ENCODE measurements at regions not wholly inside any gene's neighbourhood (a gene's known extent, or its start where the extent isn't known, plus 50 kb on each side); places are given as distances from the start of the nearest gene placed in this dataset.
"Not testable (repeated sequence)": the region's sequence is repeated elsewhere in the genome, so short reads cannot be mapped to it uniquely, and the experiment has no call there.

DNA sequence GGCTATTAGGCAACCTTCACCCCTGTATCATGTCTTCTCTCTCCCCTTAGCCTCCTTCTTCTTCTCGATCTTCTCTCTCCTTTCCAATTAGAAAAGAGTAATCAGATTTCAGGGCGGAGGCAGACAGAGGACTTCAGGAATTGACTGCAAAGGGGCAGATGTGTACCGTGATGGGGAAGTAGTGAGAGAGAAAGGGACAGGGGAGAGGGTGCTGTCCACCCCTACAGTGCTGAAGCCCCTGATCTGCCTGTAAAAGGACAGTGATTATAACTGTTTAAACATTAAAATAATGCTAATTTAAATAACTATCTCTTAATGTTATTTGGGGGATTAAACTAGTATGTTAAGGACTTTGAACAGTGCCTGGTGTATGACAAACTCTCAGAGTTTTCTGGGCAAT, 178.5 kb downstream of the ACTR3 start:
- peak in 1 of 3 donors; percentile 7 for DNase-seq

DNA sequence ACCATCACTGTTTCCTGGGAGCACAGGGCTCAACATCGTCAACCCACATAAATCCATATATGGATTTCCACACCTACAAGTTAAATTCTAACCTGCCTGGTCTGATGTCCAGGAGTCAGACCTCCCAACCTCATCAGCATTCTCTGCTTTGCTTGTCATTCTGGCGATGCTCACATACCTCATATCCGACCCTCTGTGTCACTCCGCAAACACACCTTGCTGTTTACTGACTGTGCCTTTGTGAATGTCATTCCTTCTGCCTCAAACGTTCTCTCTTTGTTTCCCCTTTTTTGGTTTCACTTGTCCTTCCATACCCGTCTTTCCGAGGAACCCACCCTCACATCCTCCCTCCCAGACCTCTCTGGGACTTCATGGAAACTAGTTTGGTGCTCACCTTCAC, 187.1 kb downstream of the ACTR3 start:
- no peak for DNase-seq

DNA sequence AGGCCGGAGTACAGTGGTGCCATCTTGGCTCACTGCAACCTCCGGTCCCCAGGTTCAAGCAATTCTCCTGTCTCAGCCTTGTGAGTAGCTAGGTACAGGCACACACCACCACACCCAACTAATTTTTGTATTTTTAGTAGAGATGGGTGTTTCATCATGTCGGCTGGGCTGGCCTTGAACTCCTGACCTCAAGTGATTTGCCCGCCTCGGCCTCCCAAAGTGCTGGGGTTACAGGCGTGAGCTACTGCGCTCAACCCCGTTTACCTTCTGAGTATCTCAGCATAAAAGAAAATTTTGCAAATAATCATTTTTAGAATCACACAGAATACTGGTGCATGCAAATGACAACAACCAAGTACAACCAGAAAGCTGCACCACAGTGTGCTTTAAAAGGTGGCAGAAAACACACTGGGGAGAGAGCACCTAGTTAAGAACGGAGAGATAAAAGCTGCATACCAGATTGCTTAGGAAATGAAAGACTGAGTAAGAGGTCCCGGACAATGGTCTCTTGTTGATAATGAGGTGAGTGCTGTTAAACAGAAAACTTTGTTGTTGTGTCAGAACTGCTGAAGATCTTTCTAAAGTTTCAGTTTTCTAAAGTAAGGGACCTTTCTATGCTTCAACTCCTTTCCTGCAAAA, 189.6 kb downstream of the ACTR3 start:
- DNase-seq: no peak

DNA sequence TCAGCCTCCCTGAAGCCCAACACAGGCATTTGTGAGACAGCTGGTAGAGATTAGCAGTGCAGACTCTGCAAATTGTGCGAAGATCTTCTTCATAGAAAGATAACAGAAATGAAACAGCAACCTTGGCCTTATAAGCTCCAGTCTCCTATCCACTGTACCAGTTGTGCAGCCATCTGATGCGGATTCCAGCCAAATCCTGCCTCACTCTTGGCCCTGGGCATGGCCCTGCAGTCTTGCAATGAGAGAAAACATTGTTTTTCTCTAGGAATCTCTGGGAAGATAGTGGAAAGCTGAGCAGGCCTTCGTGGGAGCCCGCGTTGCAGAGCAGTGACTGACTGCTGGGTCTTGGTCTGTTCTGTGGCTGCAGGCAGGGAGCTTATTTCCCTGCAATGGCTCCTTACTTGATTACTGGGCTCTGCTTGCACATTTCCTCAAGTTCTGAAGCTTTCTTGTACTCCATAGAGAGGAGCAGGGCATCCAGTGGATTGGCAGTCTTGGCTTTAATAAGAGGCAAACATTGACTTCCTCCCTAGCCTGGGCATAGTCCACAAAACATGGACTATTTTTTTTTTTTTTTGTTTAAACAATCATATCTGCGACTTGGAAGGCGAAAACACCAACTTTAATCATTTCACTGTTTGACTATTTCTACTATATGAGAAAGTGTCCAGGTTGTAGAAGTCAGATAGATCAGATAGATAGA, 193.0 kb downstream of the ACTR3 start:
- no peak for DNase-seq

DNA sequence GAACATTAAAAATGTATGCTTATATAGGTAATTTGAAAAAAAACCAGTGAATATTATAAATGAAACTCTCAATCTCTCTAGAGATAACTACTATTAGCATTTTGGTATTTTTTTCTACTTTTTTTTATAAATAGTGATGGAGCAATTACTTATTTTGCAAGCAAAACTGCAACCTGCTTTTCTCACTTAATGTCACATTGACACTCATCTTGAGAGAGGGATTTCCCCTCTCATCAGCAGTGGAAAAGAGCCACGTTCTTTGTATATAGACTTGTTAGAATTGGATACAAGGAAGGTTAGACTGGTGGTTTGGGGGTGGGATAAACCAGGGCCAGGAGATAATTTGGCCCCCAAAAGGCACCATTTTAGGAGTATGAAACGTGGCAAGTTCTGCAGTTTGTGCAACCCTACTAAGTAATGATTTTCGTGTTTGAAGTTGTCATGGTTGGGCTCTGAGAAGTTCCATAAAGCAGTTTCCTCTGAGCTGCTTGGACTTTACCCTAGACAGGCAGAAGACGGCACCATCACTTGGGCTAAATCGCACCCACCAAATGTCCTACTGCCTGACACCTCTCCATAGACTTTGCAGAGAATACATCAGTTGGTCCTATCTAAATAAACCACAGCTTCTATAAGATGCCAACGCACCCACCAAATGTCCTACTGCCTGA, 194.0 kb downstream of the ACTR3 start:
- DNase-seq: no peak

DNA sequence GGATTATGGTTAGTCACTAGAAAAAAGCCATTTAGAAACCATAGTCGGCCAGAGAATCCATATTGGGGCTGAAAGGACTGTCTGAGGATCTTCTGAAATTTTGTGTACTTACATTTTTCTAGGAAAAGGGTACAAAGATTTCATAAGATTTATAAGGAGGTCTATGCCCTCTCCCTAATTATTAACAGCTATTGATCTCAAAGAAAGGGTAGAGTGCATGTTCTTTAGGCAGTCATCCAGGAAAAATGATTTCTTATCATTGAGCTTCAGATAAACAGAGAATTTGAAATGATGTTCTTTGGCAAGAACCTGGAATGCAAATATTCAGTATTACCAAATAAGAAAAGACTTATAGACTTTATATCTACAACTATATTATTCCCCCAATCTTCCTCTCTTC, 195.3 kb downstream of the ACTR3 start:
- no peak for DNase-seq

DNA sequence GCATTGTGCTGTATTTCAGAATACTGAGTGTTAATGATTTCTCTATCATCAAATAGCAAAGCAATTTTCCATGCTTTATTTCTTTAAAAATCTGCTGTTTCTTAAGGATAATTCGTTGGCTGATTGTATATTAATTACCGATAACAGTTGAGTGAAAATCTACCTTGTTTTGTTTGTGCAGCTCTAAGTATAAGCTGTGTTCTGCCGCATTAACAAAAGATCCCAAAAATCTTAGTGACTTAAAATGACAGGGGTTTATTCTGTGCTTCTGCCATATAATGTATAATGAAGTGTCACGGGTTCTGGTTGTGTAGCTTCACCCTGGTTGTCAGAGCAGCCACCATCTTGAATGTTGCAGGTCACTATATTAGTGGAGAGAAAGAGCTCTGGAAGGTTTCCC, 196.1 kb downstream of the ACTR3 start:
- DNase-seq: no peak

DNA sequence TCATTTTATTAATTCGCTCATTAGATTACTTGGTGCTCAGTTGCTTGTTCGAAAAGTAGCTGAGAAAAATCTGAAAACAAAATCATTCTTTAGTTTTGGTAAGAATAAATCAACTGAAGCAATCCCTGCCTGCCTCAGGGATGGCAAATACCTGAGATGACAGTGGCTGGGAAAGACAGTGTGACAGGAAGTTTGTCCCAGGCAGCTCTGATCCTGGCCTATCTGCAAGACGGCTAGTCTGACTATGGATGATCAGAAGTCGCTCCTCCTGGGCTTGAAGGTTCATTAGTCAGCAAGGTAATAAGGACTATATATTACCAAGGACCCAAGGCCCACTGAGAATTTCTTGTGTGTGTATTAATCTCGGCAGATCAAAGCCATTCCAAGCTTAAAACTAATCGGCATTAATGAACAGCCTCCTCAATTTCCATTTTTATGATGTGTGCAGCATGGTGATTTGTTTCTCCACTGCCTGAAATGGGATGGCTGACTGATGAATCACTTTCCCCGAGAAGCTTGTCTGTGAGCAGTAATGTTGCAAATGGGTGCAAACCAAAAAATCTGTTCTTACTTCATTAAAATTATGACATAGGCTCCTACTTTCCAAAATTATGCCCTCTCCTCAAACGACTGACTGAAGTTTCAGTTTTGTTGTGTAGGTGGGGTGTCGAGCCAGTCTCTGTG, 199.9 kb downstream of the ACTR3 start:
- no peak for DNase-seq

DNA sequence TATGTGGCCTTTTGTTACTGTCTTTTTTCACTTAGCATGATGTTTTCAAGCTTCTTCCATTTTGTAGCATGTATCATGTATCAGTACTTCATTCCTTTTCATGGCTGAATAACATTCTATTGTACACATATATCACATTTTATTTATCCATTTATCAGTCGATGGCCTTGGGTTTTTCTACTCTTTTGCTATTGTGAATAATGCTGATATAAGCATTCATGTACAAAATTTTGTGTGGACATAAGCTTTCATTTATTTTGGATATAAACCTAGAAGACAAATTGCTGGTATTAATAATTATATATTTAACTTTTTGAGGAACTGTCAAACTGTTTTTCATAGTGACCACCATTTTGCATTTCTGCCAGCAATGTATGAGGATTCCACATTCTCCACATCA, 201.1 kb downstream of the ACTR3 start:
- no peak for DNase-seq

DNA sequence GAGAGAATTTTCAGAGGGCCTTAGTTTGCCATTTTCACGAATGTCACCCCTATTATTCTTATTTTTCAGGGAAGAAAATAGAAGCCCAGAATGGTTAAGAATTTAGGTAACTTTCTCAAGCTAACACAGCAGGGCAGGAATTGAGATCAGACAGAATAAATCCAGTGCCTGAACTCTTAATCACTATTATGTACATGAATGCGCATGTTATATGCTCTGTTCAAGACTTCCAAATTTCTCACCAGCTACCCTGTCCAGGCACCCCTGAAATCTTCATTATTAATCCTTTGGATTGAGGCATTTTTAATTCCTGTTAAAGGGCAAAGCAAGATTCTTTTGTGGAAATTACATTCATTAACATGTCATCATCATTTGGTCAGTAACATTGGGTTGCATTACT, 218.4 kb downstream of the ACTR3 start:
- no peak for DNase-seq

DNA sequence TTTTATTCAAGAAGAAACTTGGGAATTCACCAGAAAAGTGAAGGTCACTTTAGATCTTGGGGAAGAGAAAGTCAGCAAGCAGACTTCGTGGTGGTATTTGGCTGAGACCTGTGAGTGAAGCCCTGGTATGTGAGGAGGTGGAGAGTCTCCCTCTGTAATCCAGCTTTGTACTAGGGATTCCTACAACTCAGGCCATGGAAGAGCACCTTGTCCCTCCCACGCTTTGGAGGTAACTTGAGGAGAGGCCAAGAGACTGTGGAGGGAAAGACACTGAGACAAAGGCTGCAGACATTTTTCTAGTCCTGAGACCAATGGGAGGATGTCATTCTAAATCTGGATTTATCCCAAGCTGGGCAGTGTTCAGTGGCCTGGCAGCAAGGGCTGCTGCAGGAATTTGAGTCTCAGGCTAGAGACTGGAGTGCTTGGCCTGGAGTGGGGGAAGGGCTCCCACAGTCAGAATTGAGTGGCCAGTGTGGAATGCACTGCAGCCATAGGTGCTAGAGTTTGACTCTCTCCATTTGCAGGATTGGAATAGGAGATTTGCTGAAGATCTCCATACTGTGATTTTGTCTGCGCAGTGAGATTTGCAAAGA, 219.0 kb downstream of the ACTR3 start:
- DNase-seq: no peak

DNA sequence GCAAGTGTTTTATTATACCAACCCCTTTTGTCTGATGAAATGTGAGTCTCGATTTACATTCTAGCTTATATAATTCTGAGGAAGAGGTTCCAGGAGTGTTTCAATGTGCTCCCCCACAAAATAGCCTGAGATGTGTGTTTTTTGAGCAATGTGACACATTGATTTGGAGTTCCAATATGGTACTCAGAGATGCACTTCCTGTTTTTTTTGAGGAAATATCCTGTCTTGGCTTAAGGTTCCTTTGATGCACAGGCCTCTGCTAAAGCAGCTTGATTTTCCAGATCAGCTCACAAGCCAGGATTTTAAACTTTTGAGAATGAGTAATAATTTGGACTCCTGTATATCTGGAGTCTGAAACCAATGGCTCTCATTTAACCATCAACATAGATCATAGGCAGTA, 221.4 kb downstream of the ACTR3 start:
- DNase-seq: no peak

DNA sequence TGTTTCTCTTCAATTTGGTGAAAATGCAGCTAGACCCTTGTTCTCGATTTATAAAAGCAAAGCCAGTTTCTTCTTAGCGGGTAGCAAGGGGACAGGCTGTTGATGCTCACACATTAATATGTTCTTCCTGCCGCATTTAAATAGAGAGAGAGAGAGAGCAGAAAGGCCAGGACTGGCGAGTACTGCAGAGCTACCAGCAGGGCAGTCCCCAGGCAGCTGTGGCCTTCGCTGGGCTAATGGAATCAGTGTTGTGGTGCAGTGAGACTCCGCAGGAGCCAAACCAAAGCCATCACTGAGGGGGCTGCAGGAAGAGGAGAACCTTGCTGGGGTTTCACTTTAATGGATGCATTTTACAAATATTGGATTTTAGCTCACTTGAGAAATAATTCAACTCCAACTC, 223.6 kb downstream of the ACTR3 start:
- no peak for DNase-seq

DNA sequence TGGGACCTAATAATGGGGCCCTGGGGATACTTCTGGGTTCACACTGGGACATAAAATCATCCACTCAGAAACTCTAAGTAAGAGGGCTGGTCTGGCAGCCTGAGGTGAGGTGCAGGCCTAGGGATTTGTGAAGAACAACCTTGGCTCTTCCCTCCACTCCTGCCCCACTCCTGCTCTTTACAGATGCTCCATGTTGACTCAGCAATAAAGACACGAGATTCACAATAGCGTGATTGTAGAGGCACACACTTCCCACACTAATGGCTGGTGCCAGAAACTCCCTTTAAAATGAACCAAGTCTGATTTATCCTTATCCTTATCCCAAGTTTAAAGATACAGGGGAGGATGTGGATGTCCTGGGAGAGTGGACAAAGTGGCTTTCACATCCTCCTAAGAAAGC, 228.2 kb downstream of the ACTR3 start:
- no peak for DNase-seq

DNA sequence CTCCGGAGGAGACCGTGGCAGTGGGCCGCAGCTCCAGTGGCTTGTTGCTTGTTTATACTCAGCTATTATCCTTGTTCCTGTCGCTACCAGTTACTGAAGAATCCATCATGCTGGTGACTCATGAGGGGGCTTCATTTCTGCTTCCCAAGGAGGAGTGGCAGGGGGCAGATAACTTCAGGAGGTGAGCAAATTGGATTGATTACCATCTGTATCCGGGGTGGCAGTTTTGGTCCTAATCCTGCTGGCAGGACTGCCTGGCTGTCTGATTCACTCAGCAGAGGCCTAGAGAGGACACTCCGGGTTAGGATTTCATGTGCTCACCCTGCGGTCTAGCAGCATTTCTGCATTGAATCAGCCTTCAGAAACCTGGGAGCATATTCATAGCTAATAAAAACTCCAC, 230.0 kb downstream of the ACTR3 start:
- DNase-seq: no peak

DNA sequence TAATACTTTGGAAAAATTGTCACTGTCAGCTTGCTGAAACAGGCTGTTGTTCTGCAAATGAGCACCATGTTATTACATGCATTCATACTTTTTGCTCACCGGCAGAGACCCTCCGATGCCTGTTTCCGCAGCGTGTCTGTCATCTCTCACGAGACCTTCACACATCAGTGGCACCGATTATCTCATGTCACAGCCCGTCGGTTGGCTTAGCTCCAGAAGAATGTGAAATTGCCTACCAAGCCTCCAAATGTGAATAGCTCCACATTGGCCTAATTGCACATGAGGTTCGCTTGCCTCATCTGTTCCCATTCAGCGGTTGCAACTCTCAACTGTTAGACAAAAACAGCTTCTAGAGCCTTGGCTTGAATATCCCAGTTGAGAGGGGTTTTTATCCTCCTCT, 233.0 kb downstream of the ACTR3 start:
- DNase-seq: no peak

DNA sequence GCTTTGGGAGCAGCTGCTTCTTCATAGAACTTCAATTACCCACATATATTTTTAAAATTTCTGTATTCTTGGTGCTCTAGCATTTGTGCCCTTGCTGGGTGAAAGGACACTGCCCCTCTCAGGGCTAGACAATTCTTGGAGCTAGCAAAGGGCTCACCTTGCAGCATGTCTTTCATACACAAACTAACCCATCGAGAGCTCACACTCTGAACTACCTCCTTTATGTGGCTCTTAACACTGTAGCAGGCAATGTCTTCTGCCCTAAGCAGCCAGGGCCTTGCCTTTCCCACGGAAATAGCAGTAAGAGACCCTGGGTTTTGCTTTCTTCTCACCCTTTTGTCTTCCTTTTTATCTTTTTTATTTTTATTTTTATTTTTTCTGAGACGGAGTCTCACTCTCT, 234.0 kb downstream of the ACTR3 start:
- no peak for DNase-seq

DNA sequence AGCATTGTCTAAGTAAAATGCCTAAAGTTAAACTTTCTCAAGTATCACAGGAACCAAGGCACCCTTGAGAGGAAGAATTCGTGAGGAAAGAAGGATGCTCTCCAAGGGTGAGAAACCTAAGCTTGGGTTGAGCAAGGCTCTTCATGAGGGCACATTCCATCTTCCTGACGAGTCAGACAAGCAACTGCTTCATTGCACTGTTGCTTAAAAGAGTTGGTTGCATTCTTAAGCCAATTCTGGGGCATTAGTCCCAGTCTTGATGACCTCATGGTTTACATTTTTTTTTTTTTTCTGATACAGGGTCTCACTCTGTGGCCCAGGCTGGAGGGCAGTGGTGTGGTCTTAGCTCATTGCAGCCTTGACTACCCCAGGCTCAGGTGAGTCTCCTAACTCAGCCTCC, 237.5 kb downstream of the ACTR3 start:
- no peak for DNase-seq

DNA sequence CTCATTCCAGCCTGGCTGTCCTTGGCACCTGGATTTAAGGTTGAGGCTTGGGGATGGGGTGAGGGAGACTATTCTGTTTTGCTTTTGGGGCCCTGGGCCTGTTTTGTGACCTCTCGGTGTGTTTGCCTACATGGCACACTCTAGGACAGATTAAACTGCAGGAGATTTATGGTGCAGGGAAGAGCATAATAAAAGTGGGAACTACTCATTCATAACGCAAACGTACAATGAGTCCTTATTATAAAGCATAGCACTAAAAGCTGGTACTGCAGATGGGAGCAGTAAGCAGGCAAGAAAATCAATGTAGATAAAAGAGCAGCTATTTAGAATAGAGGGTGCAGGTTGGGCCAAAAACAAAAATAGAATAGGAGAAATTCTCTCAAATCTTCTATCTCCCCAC, 238.4 kb downstream of the ACTR3 start:
- no peak for DNase-seq

DNA sequence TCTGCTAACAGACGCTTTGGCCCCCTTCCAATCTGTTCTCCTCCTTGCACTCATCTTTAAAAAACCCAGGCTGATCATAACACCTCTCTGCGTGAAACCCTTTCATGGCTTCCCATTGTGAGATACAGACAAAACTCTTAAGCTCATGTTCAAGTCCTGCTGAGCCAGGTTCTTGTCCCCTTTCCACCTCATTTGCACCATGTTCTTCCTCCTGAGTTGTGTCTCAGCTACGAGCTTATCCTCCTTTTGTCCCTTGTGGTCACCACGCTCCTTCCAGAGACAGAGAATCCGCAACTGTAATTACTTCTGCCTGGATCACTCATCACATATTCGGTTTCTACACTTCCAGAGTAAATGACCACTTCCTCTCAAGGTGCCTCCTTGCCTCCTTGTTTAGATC, 238.8 kb downstream of the ACTR3 start:
- DNase-seq: no peak

DNA sequence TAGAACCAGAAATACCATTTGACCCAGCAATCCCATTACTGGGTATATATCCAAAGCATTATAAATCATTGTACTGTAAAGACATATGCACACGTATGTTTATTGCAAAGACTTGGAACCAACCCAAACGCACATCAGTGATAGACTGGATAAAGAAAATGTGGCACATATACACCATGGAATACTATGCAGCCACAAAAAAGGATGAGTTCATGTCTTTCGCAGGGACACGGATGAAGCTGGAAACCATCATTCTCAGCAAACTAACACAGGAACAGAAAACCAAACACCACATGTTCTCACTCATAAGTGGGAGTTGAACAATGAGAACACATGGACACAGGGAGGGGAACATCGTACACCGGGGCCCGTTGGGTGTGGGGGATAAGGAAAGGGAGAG, 242.2 kb downstream of the ACTR3 start:
- not testable (repeated sequence) for DNase-seq

DNA sequence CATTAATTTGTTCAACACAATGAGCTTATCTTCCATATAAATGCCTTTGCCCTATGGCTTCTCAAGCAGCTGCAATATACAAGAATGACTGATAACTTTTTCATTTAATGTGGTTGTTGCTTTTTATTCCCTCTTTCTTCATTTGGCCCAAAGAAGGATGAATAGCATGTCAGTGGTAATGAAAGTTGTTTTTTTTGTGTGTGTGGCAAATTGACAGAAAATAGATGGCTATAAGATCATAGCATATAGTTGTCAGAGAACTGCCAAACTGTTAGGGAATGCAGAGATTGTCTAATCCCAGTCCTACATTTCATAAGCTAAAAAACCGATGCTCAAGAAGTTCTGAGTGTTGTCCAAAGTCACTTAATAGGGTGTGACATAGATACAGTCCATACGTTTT, 244.3 kb downstream of the ACTR3 start:
- DNase-seq: no peak

DNA sequence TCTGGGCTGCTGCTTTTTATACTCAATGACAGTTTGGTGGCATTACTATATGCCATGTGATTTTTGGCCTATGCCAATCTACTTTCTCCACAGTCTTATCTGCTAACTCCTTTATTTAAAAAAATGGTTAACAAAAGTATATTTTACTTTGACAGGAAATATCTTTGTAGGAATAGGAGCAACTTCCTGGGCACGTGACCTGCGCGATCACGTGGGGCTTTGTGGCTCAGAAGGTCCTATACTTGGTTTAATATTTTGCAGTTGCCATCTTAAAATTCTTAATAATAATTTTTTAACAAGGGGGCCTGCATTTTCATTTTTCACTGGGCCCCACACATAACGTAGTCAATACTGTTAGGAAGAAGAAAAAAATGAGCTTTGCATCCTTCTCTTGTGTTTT, 249.7 kb downstream of the ACTR3 start:
- DNase-seq: no peak

Data from suppressor macrophage treated with lipopolysaccharide for 1 hour (primary cell).